ENCODE measurements at regions not wholly inside any gene's neighbourhood (a gene's known extent, or its start where the extent isn't known, plus 50 kb on each side); places are given as distances from the start of the nearest gene placed in this dataset.
"Not testable (repeated sequence)": the region's sequence is repeated elsewhere in the genome, so short reads cannot be mapped to it uniquely, and the experiment has no call there.

DNA sequence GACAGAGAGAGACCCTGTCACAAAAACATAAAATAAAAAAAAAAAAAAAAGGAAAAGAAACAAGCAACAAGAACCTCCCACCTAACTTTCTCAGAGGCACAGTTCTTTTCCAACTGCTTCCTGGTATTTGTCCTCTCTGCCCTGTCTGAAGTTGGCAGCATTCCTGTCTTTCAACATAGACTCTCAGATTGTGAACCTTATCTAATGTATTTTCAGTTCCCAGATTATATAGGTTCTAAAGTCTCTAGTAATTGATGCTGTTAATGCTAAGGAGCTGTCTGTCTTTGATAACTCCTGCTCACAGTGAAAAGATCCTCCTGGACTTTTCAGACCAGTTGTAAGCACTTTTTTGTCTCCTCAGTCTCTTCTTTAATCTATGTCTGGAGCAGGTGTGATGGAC lies 199.5 kb upstream of the P2RY1 start:
- Histone ChIP-seq H3K9ac (no peak overlapping the region), H3K4me1 (no peaks in the 10 kb centered on the region), H3K4me3 (no peak overlapping the region), H4K20me1 (no peaks in the 10 kb centered on the region), H3K27me3 (no peaks in the 10 kb centered on the region), H3K4me2 (no peak overlapping the region), H3K27ac (no peak overlapping the region), H3K9me3 (no peaks in the 10 kb centered on the region), H3K36me3 (no peaks in the 10 kb centered on the region)
- TF ChIP-seq Cebpa-rat (IDR thresholded peaks at IDR 0.05), result no peak

DNA sequence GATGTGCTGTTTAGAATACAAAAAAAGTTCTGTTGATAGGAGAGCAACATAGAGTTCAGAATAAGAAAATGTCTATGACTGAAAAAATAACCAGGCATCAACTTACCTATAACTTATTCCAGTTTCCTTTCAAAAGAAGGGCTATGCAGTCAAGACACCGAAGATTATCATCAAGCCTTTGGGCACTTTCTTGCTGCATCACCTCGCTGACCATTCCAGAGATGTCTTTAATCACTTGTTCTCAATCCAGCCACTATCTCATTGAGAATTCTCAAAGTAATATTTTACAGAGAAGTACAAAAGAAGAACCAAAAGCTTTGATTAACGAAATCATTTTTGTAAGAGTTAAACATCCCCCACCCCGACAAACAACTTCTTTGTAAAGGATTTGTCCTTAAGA lies 198.3 kb upstream of the P2RY1 start:
- H3K27ac ChIP-seq, result no peak overlapping the region
- no peaks in the 10 kb centered on the region for H3K36me3 ChIP-seq
- H3K27me3 ChIP-seq, result no peaks in the 10 kb centered on the region
- TF ChIP-seq Cebpa-rat (IDR thresholded peaks at IDR 0.05), result no peak
- no peaks in the 10 kb centered on the region for H4K20me1 ChIP-seq
- no peaks in the 10 kb centered on the region for H3K4me1 ChIP-seq
- H3K9ac ChIP-seq, result no peak overlapping the region
- H3K9me3 ChIP-seq, result no peaks in the 10 kb centered on the region
- H3K4me2 ChIP-seq, result no peak overlapping the region
- H3K4me3 ChIP-seq, result no peak overlapping the region

DNA sequence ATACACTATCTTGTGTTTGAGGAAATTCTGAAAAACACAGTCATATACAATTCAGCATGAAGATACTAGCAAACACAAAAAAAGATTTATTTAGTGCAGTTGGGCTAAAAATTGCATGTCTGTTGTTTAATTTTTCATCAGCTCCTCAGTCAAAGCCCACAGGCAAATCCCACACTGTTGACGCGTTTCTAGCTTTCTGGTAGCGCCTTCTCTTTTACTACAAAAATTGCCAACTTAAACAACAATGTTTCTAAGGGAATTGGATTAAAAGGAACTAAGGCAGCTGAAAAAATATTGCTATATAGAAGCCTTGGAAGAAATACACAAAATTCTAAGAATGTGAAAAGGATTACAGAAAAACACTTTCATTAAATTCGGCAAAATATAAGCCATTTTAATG lies 196.7 kb upstream of the P2RY1 start:
- no peaks in the 10 kb centered on the region for H3K27me3 ChIP-seq
- no peaks in the 10 kb centered on the region for H3K36me3 ChIP-seq
- H3K9ac ChIP-seq, result no peak overlapping the region
- no peaks in the 10 kb centered on the region for H4K20me1 ChIP-seq
- TF ChIP-seq Cebpa-rat (IDR thresholded peaks at IDR 0.05), result no peak
- no peak overlapping the region for H3K4me2 ChIP-seq
- no peak overlapping the region for H3K4me3 ChIP-seq
- no peak overlapping the region for H3K27ac ChIP-seq
- H3K4me1 ChIP-seq, result no peaks in the 10 kb centered on the region
- H3K9me3 ChIP-seq, result no peaks in the 10 kb centered on the region

DNA sequence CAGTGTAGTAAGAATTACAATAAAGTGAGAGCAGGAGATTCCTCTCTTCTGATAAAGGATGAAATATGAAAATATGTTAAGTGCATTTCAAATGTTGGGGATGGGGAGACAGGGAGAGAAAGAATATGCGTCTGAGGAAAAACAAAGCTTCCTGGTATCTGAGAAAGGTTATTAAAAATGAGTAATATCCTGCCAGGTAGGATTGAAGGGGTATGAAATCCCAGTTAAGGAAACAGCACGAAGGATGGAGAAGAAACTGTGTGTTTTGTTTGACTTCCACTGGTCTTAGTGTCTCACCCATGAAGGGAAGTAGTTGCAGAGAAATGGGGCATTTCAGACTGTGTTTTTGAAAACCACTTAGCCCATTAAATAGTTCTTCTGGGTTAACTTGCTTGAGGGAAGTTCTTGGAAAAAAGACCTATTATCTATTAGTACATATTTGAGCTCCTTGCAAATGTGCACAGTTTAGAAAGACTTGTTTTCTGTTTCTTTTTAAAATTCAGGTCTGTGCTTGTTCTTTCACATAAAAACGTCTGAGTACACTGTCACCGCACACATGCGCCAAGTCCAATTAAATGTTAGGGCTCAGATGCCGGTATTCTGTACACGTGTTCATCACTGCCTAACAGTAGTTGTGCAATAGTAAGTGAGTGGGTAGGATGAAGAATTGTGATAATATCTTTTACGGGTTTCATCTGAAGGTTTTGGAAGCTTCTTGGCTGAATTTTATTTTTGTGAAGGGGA lies 196.1 kb upstream of the P2RY1 start:
- TF ChIP-seq Cebpa-rat (IDR thresholded peaks at IDR 0.05), result no peak
- H3K4me1 ChIP-seq, result no peaks in the 10 kb centered on the region
- H3K9ac ChIP-seq, result no peak overlapping the region
- H3K4me3 ChIP-seq, result no peak overlapping the region
- no peak overlapping the region for H3K27ac ChIP-seq
- H3K36me3 ChIP-seq, result no peaks in the 10 kb centered on the region
- no peaks in the 10 kb centered on the region for H4K20me1 ChIP-seq
- no peak overlapping the region for H3K4me2 ChIP-seq
- H3K9me3 ChIP-seq, result no peaks in the 10 kb centered on the region
- H3K27me3 ChIP-seq, result no peaks in the 10 kb centered on the region

DNA sequence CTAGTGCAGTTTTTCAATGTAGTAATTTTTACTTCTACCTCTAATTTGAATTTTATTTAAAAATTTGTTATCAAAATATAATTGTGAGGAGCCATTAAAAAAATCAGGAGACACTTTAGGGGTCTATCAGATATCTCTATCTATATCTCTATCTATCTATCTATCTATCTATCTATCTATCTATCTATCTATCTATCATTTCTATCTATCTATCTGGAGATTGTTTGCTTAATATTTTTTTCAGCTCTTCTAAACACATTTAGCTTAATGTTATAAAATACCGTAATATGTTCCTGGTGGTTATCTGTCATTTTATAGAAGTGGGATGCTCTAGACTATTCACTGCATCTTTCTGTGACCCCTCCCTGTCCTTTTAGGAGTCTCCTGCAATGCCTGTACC lies 193.7 kb upstream of the P2RY1 start:
- H3K4me2 ChIP-seq, result no peak overlapping the region
- no peaks in the 10 kb centered on the region for H3K27me3 ChIP-seq
- TF ChIP-seq Cebpa-rat (IDR thresholded peaks at IDR 0.05), result no peak
- no peak overlapping the region for H3K9ac ChIP-seq
- H3K36me3 ChIP-seq, result no peaks in the 10 kb centered on the region
- no peaks in the 10 kb centered on the region for H3K4me1 ChIP-seq
- no peaks in the 10 kb centered on the region for H4K20me1 ChIP-seq
- H3K9me3 ChIP-seq, result no peaks in the 10 kb centered on the region
- no peak overlapping the region for H3K27ac ChIP-seq
- H3K4me3 ChIP-seq, result no peak overlapping the region

DNA sequence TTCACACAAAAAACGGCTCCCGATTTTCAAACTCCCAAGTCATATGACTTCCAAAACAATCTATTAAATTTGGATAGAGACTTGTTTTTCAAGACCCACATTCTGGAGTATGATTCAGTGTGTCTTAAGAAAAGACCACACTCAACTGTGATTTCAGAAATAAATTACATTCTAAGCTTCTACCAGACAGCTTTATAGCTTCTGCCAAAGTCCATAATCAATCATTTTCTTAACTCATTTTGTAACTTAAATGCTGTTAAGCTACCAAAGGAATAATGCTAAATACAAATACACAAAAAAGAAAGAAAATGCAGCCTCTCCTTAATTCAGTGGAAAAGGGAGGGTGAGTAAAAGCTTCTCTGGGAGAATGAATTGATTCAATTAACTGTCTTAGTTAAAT lies 192.3 kb upstream of the P2RY1 start:
- H3K4me1 ChIP-seq, result no peaks in the 10 kb centered on the region
- no peaks in the 10 kb centered on the region for H3K36me3 ChIP-seq
- no peak for TF ChIP-seq Cebpa-rat (IDR thresholded peaks at IDR 0.05)
- H3K4me3 ChIP-seq, result no peak overlapping the region
- no peaks in the 10 kb centered on the region for H3K27me3 ChIP-seq
- no peaks in the 10 kb centered on the region for H3K9me3 ChIP-seq
- H3K27ac ChIP-seq, result no peak overlapping the region
- no peak overlapping the region for H3K9ac ChIP-seq
- no peaks in the 10 kb centered on the region for H4K20me1 ChIP-seq
- H3K4me2 ChIP-seq, result no peak overlapping the region

DNA sequence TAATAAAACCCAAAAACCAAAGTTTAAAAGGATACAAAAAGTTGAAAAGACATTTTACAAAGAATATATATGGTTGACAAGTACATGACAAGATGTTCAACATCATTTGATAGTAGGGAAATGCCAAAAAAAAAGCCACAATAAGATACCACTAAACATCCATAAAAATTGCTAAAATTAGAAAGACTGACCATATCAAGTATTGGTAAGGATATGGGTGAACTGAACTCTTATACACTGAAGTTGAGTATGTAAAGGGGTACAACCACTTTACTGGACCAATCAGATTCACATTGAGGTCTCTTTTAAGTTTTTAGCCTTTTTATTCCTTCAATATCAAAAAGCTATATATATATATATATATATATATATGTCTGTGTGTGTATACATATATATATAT lies 190.5 kb upstream of the P2RY1 start:
- Histone ChIP-seq H3K9me3 (no peaks in the 10 kb centered on the region), H3K4me3 (no peak overlapping the region), H3K4me2 (no peak overlapping the region), H3K27me3 (no peaks in the 10 kb centered on the region), H3K36me3 (no peaks in the 10 kb centered on the region), H4K20me1 (no peaks in the 10 kb centered on the region), H3K9ac (no peak overlapping the region), H3K27ac (no peak overlapping the region), H3K4me1 (no peaks in the 10 kb centered on the region)
- no peak for TF ChIP-seq Cebpa-rat (IDR thresholded peaks at IDR 0.05)

DNA sequence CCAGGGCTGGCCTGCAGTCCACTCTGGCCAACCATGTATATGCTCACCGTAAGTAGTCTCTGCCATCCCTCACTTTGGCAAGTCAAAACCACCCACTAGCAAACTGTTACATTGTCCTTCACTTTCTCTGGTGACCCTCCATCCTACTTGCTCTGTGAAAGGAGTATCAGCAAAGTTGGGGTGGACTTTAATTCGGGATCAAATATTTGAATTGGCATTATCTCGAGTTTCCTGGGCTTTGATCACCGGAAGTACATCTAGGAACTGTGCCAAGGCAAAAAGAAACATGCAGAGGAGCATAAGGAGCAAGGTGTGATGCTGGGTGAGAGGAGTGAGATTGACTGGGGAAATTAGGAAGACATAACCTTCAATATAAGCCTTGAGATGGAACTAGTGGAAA lies 188.9 kb upstream of the P2RY1 start:
- no peak overlapping the region for H3K9ac ChIP-seq
- TF ChIP-seq Cebpa-rat (IDR thresholded peaks at IDR 0.05), result no peak
- no peaks in the 10 kb centered on the region for H4K20me1 ChIP-seq
- H3K4me2 ChIP-seq, result no peak overlapping the region
- H3K27me3 ChIP-seq, result no peaks in the 10 kb centered on the region
- H3K4me1 ChIP-seq, result no peaks in the 10 kb centered on the region
- no peaks in the 10 kb centered on the region for H3K36me3 ChIP-seq
- no peak overlapping the region for H3K4me3 ChIP-seq
- H3K27ac ChIP-seq, result no peak overlapping the region
- H3K9me3 ChIP-seq, result no peaks in the 10 kb centered on the region

DNA sequence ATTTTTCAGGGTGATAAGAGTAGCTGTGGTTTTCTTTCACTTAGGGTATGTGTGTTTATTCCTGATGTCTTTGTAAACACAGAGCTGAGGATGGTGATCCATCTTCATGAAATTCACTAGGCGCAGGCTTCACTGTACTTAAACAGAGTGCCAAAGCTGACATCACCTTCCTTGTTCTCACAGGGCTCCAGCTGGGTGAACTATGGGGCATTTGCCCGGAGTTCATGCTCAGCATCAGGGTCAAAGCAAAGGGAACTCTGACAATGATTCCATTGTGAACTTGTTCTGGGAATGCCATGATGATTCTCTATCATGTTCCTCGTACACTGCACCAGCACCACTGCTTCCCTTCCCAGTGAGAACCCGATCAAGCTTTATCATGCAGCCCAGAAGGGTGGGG lies 184.8 kb upstream of the P2RY1 start:
- Histone ChIP-seq H3K9me3 (no peaks in the 10 kb centered on the region), H3K4me2 (no peak overlapping the region), H3K36me3 (no peaks in the 10 kb centered on the region), H3K27ac (no peak overlapping the region), H3K4me3 (no peak overlapping the region), H4K20me1 (no peaks in the 10 kb centered on the region), H3K9ac (no peak overlapping the region), H3K4me1 (no peaks in the 10 kb centered on the region), H3K27me3 (no peaks in the 10 kb centered on the region)
- no peak for TF ChIP-seq Cebpa-rat (IDR thresholded peaks at IDR 0.05)

DNA sequence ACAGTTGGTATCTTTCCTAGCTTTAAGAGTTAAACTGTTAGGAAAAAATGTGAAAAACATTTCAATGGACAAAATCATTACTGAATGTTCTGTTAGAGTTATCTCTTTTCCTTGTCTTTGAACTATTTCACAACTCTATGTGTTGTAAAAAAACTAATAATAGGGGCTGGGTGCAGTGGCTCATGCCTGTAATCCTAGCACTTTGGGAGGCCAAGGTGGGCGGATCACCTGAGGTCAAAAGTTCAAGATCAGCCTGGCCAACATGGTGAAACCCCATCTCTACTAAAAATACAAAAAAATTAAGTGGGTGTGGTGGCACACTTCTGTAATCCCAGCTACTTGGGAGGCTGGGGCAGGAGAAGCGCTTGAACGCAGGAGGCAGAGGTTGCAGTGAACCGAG lies 184.0 kb upstream of the P2RY1 start:
- not testable (repeated sequence) for H3K36me3 ChIP-seq, H4K20me1 ChIP-seq, H3K4me2 ChIP-seq, H3K9me3 ChIP-seq, H3K27me3 ChIP-seq, H3K4me1 ChIP-seq, H3K9ac ChIP-seq, H3K27ac ChIP-seq, H3K4me3 ChIP-seq

All from BLaER1 (cell line).